Right lobe of liver (tissue), 6 donors: ENCODE measurements at regions not wholly inside any gene's neighbourhood (a gene's known extent, or its start where the extent isn't known, plus 50 kb on each side); places are given as distances from the start of the nearest gene placed in this dataset.

Source experiments
- ATAC-seq, 4 donors: fragments of 200-7000 bp; cut with Tn5 transposase; one replicate each; pipeline ENCODE4 v1.9.1; 2020; ENCODE audit warnings: mild to moderate bottlenecking in 4 of 4, moderate library complexity in 4 of 4
- DNase-seq, 3 donors: peaks; one replicate each; pipeline ENCODE4 v3.0.0-alpha.2; 2020
- H3K27ac ChIP-seq, 3 donors: fragments of 200-600 bp; one replicate each; pipeline ENCODE4 v1.8.0; 2022
- H3K27me3 ChIP-seq, 2 donors: fragments of 200-600 bp; one replicate each; pipeline ENCODE4 v1.8.0; 2022
- H3K36me3 ChIP-seq, 4 donors: fragments of 200-600 bp; sonication (generic) in 1 of 4; one replicate each; pipeline versions ENCODE4 v1.5.1 to v1.8.0; 2017 to 2022; ENCODE audit warnings: control low read depth in 1 of 4
- H3K4me1 ChIP-seq, 4 donors: fragments of 200-600 bp; sonication (generic) in 1 of 4; one replicate each; pipeline versions ENCODE4 v1.5.1 to v1.8.0; 2017 to 2022; ENCODE audit warnings: control low read depth in 1 of 4
- H3K4me3 ChIP-seq, 3 donors: fragments of 200-600 bp; one replicate each; pipeline ENCODE4 v1.8.0; 2022
- H3K9me3 ChIP-seq, 4 donors: fragments of 200-600 bp; sonication (generic) in 1 of 4; one replicate each; pipeline versions ENCODE4 v1.5.1 to v1.8.0; 2017 to 2022; ENCODE audit warnings: control low read depth in 1 of 4
- CTCF ChIP-seq, 4 donors: fragments of 200-600 bp in 3 of 4; fragments of 450-650 bp in 1 of 4; IDR thresholded peaks; one replicate each; pipeline versions ENCODE4 v1.5.1 to v1.8.0; 2016 to 2022; ENCODE audit warnings: antibody characterized with exemption in 4 of 4, mild to moderate bottlenecking in 2 of 4
- POLR2A ChIP-seq: fragments of 450-650 bp; IDR thresholded peaks from one replicate; pipeline ENCODE4 v1.6.1; 2017; ENCODE audit warnings: antibody characterized with exemption, mild to moderate bottlenecking
- WGBS: methylation state at CpG from one replicate; pipeline ENCODE4 v1.1.6; 2018; ENCODE audit warnings: low coverage, low lambda C conversion rate; ENCODE audit not compliant: insufficient coverage; ENCODE audit errors: missing lambda C conversion rate; 5-methylcytosine and 5-hydroxymethylcytosine counted together
- intact Hi-C, 2 donors: fragments of 100-400 bp; cut with DNase I; formaldehyde crosslinking; loops; one replicate each; pipeline versions ENCODE4 v1.11.2 to v1.14.1; 2022
- donor health status: DM: no; HTN: yes; CAD: no.
- donor health status: DM: no; HTN: no; CAD: no.
- donor health status: DM: no; HTN: no; CAD: no.
- donor health status: DM: no; HTN: yes; CAD: no.
- donor health status: DM: no; HTN: yes; CAD: no.

- ATAC-seq, result no peak
These were observed 83.6 kb upstream of the BDNF start for GRCh38 chr11:27783701-27784355.

GRCh38 chr11:27777033-27777432 lies 76.8 kb upstream of the BDNF start:
- TF ChIP-seq CTCF (IDR thresholded peaks at IDR 0.05), result no peak
- TF ChIP-seq POLR2A, result no peak
- Histone ChIP-seq H3K27ac (no peak overlapping the region), H3K4me3 (no peak overlapping the region), H3K4me1 (no peaks in the 10 kb centered on the region), H3K27me3 (no peaks in the 10 kb centered on the region), H3K9me3 (no peaks in the 10 kb centered on the region), H3K36me3 (no peaks in the 10 kb centered on the region)
- DNase-seq (no peak), ATAC-seq (no peak)
- 50% methylated on average over 3 of the region's 3 CpGs for WGBS
- intact Hi-C loops, result no loop called here

More at GRCh38 chr11:27783701-27784355, 83.6 kb upstream of the BDNF start:
- 47% methylated on average over 5 of the region's 5 CpGs for WGBS
- no peak for DNase-seq
- Histone ChIP-seq H3K4me1 (no peaks in the 10 kb centered on the region), H3K27ac (no peak overlapping the region), H3K27me3 (no peaks in the 10 kb centered on the region), H3K36me3 (no peaks in the 10 kb centered on the region), H3K4me3 (no peak overlapping the region), H3K9me3 (no peaks in the 10 kb centered on the region)
- TF ChIP-seq POLR2A (no peak), CTCF (IDR thresholded peaks at IDR 0.05) (no peak)
- intact Hi-C loops, result no loop called here

- H3K36me3 ChIP-seq, result no peaks in the 10 kb centered on the region
- intact Hi-C loops, result no loop called here
- H3K4me3 ChIP-seq, result no peak overlapping the region
- DNase-seq (no peak), ATAC-seq (no peak)
- no peaks in the 10 kb centered on the region for H3K27me3 ChIP-seq
- H3K9me3 ChIP-seq, result no peaks in the 10 kb centered on the region
- 43% methylated on average over 1 of the region's 1 CpG for WGBS
- TF ChIP-seq POLR2A (no peak), CTCF (IDR thresholded peaks at IDR 0.05) (no peak)
- H3K27ac ChIP-seq, result no peak overlapping the region
- no peaks in the 10 kb centered on the region for H3K4me1 ChIP-seq
These were observed 73.6 kb upstream of the BDNF start for GRCh38 chr11:27773884-27774283.

GRCh38 chr11:27771516-27771915 lies 71.3 kb upstream of the BDNF start:
- Histone ChIP-seq H3K4me3 (no peak overlapping the region), H3K9me3 (no peaks in the 10 kb centered on the region), H3K27ac (no peak overlapping the region), H3K36me3 (no peaks in the 10 kb centered on the region), H3K27me3 (no peaks in the 10 kb centered on the region), H3K4me1 (no peaks in the 10 kb centered on the region)
- ATAC-seq (no peak), DNase-seq (no peak)
- intact Hi-C loops, result no loop called here
- TF ChIP-seq CTCF (IDR thresholded peaks at IDR 0.05) (no peak), POLR2A (no peak)

- WGBS, result 71% methylated on average over 4 of the region's 4 CpGs
- H3K4me3 ChIP-seq, result no peak overlapping the region
- H3K9me3 ChIP-seq, result no peaks in the 10 kb centered on the region
- intact Hi-C loops, result no loop called here
- no peaks in the 10 kb centered on the region for H3K36me3 ChIP-seq
- ATAC-seq (no peak), DNase-seq (no peak)
- H3K27ac ChIP-seq, result no peak overlapping the region
- H3K27me3 ChIP-seq, result no peaks in the 10 kb centered on the region
- no peaks in the 10 kb centered on the region for H3K4me1 ChIP-seq
- TF ChIP-seq POLR2A, result no peak
- no peak for TF ChIP-seq CTCF (IDR thresholded peaks at IDR 0.05)
These were observed 70.3 kb upstream of the BDNF start for GRCh38 chr11:27770576-27770975.
